C4-2B (cell line): ENCODE measurements at regions not wholly inside any gene's neighbourhood (a gene's known extent, or its start where the extent isn't known, plus 50 kb on each side); places are given as distances from the start of the nearest gene placed in this dataset.

Source experiments
- CTCF ChIP-seq: fragments of 450-650 bp; conservative IDR thresholded peaks from 2 replicates; pipeline ENCODE4 v1.5.1; 2017; ENCODE audit warnings: mild to moderate bottlenecking
- ZFX ChIP-seq: fragments of 450-650 bp; IDR thresholded peaks from 2 replicates; pipeline ENCODE4 v1.6.1; 2017

DNA sequence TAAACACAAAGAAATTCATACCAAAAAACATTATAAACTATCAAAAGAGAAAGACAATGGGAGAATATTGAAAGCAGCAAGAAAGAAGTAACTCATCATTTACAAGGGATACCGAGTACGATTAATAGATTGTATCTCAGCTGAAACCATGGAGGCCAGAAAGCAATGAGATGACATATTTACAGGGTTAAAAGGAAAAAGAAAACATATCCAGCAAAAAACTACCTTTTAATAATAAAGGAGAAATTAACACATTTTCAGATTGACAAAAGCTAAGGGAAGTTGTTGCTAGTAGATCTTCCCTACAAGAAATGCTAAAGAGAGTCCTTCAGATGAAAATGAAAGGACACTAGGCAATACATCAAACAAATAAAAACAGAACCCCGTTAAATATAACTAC lies 364.8 kb upstream of the TNC start:
- no peak for TF ChIP-seq CTCF
- TF ChIP-seq ZFX = no peak
